Skin epidermis (tissue), 12 donors: ENCODE measurements at regions not wholly inside any gene's neighbourhood (a gene's known extent, or its start where the extent isn't known, plus 50 kb on each side); places are given as distances from the start of the nearest gene placed in this dataset.

ENCODE experiments used
- H3K27ac ChIP-seq, 21 experiments: fragments of 200-600 bp; sonication (generic) in 11 of 21; one replicate each; pipeline ENCODE4 v1.5.0; 2020; ENCODE audit warnings: mild to moderate bottlenecking in 3 of 21, inconsistent platforms in 2 of 21, moderate library complexity in 2 of 21
- H3K4me3 ChIP-seq, 7 experiments: fragments of 200-600 bp; sonication (generic) in 2 of 7; one replicate each; pipeline ENCODE4 v1.5.0; 2020; ENCODE audit warnings: inconsistent platforms in 2 of 7, mild to moderate bottlenecking in 2 of 7, moderate library complexity in 1 of 7

DNA sequence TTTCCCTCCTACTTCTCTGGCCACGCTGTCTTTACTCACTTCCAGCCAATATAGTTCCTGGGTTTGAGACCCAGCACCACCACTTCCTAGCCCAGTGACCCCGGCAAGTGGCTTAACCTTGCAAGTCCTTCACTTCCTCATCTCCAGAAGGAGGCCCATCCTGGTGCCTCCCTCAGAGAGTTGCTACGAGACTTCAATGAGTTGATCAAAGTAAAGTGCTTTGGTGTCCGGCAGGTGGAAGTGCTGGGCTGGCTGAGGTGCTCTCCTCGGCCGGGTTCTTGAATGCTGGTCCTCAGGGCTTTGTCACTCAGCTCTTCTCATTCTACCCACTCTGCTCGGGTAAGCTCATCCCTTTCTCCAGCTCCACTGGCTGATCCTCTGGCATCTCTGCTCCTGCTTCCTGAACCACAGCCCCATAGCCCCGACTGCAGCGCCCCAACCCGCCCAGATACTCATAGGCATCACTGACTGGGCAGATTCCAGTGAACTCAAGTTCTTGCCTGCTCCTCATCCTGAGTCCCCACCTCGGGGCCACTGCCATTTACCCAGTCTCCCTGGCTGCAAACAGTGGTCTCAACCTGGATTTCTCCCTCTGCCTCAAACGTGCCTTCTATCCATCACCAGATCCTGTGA lies 75.8 kb upstream of the WNT4 start:
- Histone ChIP-seq H3K4me3 (no peak overlapping the region), H3K27ac (no peak overlapping the region)

DNA sequence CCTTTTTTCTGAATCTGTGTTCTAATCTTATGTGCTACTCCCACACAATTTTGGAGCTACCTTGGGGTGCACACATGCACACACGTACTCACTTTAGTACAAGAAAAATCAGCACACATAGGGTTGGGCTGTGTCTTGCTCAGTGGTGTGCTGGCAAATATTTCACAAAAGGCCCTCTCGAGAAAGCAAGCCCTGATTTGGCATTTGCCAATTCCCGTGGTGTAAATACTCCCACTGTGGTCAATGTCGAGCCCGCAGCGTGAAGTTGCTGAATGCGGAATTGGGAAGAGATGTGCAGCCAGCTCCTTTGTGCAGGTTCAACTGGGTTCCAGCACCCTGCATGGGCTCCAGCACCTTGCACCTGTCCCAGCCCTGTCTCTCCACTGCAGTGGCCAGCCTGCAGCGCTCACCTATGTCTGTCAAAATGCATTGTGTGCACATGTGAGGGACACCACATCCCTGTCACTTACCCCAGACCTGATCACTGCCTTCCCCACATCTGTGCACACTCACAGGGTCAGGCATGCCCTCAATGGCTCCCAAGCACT lies 78.4 kb upstream of the WNT4 start:
- Histone ChIP-seq H3K4me3 (no peak overlapping the region), H3K27ac (no peak overlapping the region)

DNA sequence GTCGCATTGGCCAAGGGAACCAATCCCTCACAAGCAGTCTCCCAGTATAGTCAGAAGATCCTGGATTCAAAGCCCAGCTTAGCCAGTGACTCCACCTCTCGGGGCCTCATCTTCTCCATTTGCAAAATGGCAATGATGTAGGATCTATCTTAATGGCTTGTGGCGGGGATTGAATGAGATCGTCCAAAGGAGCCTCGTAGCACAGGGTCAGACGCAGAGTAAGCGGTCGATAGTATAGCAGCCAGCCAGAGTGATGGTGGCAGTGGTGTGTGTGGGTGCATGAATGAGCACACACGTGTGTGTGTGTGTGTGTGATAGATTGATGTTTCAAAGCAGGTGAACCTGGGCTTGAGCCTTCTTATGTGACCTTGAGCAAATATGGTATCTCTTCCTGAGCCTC lies 79.8 kb upstream of the WNT4 start:
- H3K4me3 ChIP-seq: no peak overlapping the region
- no peak overlapping the region for H3K27ac ChIP-seq

DNA sequence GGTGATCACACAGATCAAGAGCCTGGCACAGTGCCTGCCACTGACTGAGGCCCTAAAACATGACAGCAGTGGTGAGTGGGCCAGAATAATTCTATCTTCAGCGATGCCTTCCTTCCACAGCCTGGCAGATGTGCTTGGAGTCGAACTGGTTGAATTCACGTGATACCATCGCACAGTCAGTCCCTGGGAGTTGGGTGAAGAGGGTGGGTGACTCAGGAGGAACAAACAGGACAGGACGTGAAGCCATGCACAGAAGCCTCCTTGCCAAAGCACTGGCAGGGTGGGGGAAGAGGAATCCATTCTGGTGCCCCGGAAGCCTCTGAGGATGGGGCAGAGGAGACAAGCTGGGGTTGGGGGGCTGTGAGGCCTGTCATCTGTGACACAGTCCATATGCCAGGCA lies 80.3 kb upstream of the WNT4 start:
- no peak overlapping the region for H3K4me3 ChIP-seq
- no peak overlapping the region for H3K27ac ChIP-seq

DNA sequence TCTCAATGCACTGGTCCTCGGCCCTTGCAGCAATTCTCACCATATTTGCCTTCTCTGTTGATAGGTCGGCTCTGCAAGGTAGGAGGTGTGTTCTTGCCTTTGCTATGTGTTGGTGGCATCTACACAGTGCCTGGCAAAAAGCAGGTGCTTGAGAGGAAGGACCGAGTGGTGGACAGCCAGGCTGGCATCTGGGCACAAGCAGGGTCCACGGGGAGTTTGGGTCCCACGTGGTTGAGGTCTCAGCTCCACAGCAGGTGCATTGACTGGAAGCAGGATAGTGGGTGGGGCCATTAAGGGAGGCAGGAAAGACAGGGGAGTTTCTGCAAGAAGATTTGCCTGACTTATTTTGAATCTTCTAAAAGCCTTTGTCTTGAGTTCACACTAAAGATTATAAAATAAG lies 81.2 kb upstream of the WNT4 start:
- no peak overlapping the region for H3K27ac ChIP-seq
- no peak overlapping the region for H3K4me3 ChIP-seq

DNA sequence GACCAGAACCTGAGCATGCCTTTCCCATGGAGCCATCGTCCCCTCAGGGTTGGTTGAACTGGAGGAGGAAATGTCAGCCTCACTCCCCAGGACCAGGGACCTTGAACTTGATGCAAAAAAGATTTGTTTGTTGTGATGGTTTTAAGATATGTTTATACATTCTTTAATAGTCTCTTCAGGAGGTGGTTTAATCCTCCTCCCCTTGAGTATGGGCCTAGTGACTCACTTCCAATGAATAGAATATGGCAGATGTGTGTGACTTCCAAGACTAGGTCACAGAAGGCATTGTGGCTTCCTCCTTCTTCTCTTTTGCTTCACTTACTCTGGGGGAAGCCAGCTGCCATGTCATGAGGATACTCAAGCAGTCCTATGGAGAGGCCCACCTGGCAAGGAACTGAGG lies 81.7 kb upstream of the WNT4 start:
- H3K27ac ChIP-seq: no peak overlapping the region
- no peak overlapping the region for H3K4me3 ChIP-seq

DNA sequence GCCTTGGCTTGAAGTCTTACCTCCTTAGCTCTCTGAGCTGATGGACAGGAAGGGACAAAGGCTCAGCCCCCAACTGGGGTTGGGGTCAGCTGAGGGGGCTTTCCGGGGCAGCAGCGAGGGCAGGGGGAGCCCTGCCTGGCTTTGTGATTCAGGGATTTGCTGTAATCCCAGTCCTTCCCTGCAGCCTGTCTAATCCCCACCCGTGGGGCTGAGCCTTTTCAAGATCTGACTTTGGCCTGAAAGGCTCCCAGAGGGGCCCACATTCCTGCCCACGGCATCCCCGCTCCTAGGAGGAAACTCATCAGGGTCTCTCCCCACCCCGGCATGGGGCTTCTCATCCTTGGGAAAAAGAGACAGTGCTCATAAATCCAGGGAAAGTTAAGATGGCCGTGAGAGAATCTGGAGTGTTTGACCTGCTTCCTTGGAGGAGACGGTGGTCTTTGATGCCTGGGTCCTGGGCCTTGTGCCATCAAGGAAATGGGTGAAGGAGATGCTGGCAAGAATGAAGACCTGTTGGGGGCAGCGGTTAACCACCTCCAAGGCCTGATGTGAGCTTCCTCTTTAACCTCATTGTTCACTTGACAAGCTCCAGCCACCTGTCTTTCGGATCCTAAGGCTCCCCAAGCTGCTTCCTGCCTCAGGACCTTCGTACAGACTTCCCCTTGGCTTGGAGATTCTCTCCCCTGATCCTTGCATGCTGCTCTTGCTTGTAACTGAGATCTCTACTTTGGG lies 83.1 kb upstream of the WNT4 start:
- H3K27ac ChIP-seq: no peak overlapping the region
- H3K4me3 ChIP-seq: no peak overlapping the region

DNA sequence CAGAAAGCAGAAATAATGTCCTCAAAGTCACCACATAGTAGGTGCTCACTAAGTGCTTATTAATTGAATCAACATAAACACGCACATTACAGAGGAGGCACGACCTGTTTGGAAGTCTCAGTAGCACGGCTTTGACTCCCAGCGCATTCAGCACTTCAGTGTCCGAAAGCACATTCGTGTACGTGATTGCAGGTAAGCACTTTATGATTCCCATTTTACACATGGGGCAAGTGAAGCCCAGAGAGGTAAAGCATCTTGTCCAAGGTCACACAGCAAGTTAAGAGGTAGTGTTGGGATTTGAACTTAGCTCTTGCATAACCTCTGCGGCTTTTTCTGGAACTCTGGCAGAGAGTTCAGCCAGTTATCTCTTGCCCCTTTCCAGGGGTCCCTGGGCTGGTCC lies 85.2 kb upstream of the WNT4 start:
- H3K4me3 ChIP-seq: no peak overlapping the region
- H3K27ac ChIP-seq: no peak overlapping the region

DNA sequence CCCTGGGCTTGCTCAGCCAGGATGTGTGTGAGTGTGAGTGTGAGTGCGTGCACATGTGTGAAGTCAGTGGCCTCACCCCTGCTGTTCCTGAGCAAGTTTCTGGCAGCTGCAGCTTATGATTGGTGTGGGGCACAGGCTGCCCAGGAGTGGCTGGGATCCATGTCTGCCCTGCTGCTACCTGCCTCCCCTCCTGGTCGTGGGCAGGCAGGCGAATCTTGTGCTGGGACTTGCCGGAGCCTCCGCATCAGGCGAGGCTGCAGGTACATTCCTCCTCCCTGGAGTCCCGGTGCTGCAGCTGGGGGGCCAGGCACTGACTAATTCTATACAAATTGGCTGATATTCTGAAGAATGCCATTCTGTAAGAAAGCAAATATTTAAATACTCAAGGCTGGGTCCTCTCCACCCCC lies 85.6 kb upstream of the WNT4 start:
- no peak overlapping the region for H3K4me3 ChIP-seq

DNA sequence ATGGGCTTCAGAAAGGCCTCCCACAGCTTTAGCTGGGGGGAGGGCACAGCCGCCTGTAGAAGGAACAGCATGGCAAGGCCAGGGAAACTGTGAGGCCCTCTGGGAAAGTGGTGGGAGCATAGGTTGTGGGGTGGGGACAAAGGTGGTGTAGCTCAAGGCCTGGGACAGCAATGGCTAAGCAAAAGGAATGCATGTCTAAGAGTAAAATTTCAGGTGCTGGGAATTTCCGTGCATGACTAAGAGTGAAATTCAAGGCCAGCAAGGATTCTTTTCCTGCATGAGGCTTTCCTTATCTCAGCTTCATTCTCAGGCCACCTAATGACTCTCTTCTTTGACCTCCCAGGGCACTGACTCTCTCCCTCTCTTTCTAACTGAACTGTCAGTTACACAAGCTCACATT lies 86.5 kb upstream of the WNT4 start:
- H3K4me3 ChIP-seq: no peak overlapping the region
- H3K27ac ChIP-seq: no peak overlapping the region

More for the DNA sequence above, 85.6 kb upstream of the WNT4 start:
- peak overlapping the region in 1 of 21 experiments; percentile 6 for H3K27ac ChIP-seq

DNA sequence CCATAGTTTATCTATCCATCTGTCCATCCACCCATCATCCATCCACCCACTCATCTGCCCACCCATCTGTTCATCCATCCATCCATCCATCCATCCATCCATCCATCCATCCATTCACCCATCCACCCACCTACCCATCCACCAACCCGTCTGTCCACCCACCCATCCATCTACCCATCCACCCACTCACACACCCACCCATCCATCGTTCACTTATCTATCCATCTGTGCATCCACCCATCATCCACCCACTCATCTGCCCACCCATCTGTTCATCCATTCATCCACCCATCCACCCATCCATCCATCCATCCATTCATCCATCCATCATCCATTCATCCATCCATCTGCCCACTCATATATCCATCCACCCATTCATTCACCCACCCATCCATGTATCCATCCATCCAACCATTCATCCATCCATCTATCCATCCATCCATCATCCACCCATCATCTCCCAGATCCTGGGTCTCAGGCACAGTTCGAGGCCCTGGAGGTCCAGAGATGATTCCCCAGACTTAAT lies 88.2 kb upstream of the WNT4 start:
- no peak overlapping the region for H3K4me3 ChIP-seq
- no peak overlapping the region for H3K27ac ChIP-seq

DNA sequence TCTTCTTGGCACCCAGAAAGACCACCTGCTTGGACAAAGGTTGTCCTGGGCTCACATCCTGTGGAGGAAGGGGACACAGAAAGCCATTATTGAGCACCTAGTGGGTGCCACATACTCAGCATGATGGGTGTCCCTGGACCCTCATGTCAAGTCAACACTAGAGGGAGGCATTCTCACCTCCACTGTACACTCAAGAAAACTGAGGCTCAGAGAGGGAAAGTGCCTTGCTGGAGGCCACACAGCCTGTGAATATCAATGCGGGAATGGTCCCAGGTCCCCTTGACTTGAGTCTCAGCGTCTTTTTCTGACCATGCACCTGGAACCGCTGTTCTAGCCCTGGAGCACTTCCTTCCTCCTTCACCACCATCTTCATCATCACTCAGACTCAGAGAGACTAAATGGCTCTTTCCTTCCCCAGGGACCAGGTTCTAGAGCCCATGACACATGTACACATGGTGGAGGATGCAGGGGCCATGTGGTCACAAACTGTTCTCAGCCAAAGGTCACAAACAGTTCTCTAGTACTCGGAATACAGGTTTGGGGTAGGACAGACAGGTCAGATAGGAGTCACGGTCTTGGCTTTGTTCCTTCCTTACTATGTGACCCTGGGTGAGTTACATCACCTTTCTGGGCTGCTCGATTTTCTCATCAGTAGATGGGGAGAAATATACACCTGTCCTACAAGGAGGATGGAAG lies 89.2 kb upstream of the WNT4 start:
- Histone ChIP-seq H3K4me3 (no peak overlapping the region), H3K27ac (no peak overlapping the region)

DNA sequence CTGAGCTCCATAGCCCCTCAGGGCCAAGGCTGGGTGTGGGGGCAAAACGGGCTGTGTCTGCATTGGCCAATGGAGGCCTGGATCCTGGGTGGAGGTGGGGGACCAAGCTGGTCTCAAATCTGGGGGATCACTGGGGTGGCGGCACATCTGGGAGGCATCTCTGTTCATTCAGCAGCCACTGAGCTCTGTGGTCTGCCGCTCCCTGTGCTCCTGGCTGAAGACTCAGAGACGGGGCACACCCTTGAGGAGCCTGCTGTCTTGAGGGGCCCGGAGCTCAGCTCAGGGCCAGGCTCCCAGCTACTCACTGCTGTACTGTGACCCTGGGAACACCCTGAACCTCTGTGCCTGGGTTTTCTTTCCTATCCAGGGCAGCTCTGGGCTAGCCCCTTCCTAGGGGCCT lies 90.3 kb upstream of the WNT4 start:
- H3K27ac ChIP-seq: peak overlapping the region in 13 of 21 experiments; percentile 16 to 77 (median 56)
- no peak overlapping the region for H3K4me3 ChIP-seq

DNA sequence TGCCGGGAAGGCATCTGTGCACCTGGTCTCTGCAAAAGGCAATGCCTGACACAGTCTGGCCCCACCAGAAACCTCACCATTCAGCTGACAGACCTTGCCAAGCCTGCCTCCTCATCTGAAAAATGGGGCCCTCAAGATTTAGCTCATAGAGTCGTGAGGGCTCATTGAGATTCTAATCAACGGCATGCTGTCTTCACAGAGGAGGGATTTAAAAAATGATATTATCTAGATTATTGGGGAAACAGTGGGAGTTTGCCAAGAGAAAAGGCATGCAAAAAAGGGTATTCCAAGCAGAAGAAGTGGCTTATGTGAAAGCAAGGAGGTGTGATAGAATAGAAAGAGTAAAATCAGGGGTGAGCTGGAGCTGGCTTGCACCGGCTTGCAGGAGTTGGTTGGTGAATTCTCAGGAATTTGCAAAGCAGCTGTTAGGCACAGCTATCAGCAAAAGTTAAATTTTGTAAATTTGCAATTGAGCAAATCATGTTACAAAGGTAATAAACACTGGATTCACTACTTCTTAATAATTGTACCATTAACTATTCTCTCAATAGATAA lies 91.7 kb upstream of the WNT4 start:
- peak overlapping the region in 8 of 21 experiments; percentile 55 to 77 (median 65) for H3K27ac ChIP-seq
- no peak overlapping the region for H3K4me3 ChIP-seq

DNA sequence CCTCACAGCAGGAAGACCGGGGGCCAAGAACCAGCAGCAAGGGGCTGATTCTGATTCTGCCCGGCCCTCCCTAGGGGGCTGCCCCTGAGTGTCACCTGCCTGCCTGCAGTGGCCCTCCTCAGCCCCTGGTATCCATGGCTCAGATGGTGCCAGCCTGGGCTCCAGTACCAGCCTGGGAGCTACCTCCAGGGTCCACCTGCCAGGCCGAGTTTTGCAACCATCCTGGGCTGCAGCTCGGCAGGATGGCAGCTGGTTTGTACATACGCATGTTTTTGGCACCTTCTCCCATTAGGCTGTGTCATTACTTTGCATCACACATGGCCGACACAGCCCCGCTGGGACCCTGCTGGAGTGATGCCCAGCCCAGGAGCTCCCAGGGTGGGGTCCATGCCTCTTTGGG lies 93.3 kb upstream of the WNT4 start:
- peak overlapping the region in 2 of 21 experiments; percentile 0 to 29 for H3K27ac ChIP-seq
- H3K4me3 ChIP-seq: no peak overlapping the region

DNA sequence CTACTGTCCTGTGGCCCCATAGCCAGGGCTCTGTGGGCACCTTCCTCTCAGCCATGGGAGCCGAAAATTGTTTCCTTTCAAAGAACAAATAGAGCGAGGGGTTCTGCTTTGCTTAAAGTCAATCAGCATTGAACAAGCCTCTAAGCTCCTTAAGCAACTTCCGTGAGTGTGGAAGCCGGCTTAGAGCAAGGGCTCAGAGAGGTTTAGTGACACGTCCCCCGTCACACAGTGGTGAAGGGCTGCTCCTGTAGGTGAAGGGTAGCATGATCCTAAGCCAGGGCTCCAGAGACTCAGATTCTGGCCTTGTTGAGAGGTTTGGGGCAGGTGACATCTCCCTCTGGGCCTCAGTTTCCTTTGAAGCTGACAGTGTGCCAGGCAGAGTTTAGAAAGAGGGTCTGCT lies 94.0 kb upstream of the WNT4 start:
- H3K27ac ChIP-seq: peak overlapping the region in 3 of 21 experiments; percentile 0 to 44 (median 29)

DNA sequence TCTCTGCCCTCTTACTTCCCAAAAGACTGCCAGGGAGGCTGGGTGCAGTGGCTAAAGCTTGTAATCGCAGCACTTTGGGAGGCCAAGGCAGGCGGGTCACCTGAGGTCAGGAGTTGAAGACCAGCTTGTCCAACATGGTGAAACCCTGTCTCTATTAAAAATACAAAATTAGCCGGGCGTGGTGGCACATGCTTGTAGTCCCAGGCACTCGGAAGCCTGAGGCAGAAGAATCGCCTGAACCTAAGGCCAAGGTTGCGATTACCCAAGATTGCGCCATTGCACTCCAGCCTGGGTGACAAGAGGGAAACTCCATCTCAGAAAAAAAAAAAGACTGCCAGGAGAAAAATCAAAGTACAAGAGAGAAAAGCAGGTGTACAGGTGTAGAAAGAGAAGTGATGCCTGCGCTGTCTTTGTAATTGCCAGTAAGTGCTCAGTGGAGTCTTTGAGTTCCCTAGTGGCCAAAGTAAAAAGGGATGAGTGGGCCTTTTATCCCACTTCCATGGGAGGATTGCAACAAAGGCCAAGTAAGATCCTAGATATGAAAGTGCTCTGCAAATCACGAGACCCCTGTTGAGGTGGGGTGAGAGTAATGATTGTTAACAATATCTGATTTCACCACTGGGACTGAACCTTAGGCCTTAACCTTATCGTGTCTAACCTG lies 94.7 kb upstream of the WNT4 start:
- Histone ChIP-seq H3K4me3 (no peak overlapping the region), H3K27ac (peak overlapping the region in 2 of 21 experiments; percentile 29 to 44)

More for the DNA sequence above, 94.0 kb upstream of the WNT4 start:
- H3K4me3 ChIP-seq: no peak overlapping the region

DNA sequence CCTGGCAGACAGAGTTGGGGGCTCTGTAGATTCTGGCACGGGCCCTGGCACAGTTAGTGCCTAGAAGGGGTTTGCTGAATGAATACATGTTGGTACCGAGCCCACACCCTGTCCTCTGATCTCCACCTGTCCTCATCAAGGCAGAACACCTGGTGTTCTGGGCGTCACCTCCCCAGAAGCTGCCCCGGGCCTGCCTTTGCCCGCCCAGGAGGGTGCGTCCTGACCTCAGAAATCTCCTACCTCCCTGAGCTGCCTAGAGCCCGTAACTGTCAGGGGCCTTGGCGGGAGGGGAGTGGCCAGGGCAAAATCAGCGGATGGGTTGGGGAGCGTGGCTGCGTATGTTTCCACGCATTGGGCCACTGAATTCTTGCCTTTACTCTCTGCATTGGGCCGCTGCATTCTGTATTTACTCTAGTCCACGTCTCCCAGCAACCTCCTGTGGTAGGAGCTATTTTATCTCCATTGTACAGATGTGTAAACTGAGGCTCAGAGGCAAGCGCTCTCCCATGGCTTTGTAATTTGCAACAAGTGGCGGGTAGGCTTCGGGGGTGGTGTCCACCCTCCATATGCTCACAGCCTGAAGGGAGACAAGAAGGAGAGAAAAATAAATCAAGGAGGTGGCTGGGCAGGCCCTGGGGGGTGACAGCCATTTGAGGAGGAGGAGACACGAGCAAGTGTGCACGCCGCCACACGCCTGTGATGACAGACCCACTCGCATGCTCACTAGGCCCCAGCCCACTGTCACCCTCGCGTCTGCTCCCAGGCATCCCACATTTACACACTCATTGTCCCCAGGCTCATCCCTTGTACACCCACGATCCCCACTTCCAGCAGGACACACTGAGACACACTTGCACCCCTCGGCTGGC lies 95.7 kb upstream of the WNT4 start:
- Histone ChIP-seq H3K4me3 (no peak overlapping the region), H3K27ac (peak overlapping the region in 7 of 21 experiments; percentile 0 to 61 (median 30))

DNA sequence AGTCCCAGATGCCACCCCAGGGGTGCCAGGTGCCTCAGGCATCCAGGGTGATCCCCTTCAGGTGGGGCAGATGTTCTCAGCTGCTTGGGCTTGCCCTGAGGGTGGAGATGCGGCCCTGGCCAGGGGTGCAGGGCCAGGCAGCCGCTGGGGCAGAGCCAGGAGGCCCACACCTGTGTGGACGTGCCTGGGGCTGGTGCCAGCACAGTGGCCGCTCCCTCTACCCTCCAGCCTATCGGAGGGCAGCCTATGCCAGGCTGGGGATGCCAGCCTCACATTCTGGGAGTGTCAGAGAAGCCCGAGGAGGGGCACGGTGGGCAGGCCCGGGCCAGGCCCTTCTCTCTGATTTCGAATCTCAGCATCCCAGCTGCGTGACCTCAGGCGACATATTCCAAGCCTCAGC lies 96.5 kb upstream of the WNT4 start:
- H3K4me3 ChIP-seq: no peak overlapping the region
- H3K27ac ChIP-seq: peak overlapping the region in 5 of 21 experiments; percentile 0 to 61 (median 33)
